Fibroblast of pulmonary artery (primary cell): ENCODE measurements at regions not wholly inside any gene's neighbourhood (a gene's known extent, or its start where the extent isn't known, plus 50 kb on each side); places are given as distances from the start of the nearest gene placed in this dataset.
A peak's percentile ranks its signal among the peaks of the same experiment; 100 is the strongest.

Experiments
- DNase-seq: peaks from one replicate; pipeline ENCODE4 v3.0.0-alpha.2; 2010; ENCODE audit warnings: low read depth
- H3K4me3 ChIP-seq: replicated peaks from 2 replicates; pipeline ENCODE4 v1.5.1; 2011; ENCODE audit warnings: low read depth, mild to moderate bottlenecking, control low read depth, low read length, moderate library complexity
- CTCF ChIP-seq: IDR thresholded peaks from 2 replicates; pipeline ENCODE4 v1.5.1; 2011; ENCODE audit warnings: mild to moderate bottlenecking, control low read depth, low read length, inconsistent platforms; ENCODE audit errors: missing control alignments

DNA sequence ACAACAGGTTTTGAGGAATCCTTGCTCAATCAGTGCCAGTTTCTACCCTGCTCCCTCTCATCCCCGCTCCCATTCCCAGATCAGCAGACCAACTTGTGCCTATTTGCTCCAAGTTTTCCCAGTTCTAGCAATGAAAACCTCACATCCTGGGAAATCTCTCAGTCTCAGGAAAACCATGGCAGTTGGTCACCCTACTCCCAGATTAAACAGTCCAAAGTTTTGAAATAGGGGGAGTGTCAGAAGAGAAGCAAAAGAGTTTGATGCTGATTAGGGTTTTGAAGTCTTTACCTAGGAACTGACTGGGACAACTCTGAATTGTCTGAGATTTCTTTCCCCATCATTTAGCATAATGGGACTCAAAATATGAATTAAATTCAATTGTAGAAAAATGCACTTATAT, 95.8 kb upstream of the ARID2 start:
- H3K4me3 ChIP-seq: no peak overlapping the region
- TF ChIP-seq CTCF: no peak
- no peak for DNase-seq

DNA sequence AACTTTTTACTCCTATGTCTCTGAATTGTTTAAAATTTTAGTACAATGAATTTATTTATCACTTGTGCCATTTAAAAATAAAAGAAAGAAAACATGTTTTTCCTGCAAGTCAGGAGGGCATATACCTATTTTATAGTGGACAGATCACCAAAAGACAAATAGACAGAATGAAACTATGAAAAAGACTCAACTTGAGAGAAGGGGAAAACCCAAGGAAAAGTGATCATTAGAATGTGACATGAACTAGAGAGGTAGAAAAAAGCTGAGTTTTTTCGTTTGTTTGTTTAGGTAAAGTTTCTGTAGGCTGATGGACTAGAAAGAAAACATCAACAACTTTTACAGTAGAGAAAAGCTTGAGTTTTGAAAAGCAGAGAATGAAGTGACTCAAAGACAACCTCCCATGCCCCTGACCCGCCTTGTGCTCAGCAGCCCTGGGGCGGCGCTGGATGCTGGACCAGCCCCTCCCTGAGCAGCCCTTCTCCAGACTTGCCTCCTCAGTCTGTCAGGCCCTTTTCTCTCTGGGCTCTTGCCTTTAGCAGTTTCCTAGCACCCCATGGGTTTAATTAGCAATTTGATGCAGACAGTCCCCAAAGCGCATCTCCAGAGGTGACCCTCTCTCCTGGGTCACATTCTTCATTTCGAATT, 95.1 kb upstream of the ARID2 start:
- TF ChIP-seq CTCF: no peak

GRCh38 chr12:45637242-45637641, 92.3 kb upstream of the ARID2 start:
- DNase-seq: no peak
- TF ChIP-seq CTCF: no peak
- no peak overlapping the region for H3K4me3 ChIP-seq

More for the DNA sequence above, 95.1 kb upstream of the ARID2 start:
- no peak overlapping the region for H3K4me3 ChIP-seq
- DNase-seq: no peak

GRCh38 chr12:45637706-45638105, 91.8 kb upstream of the ARID2 start:
- H3K4me3 ChIP-seq: no peak overlapping the region
- TF ChIP-seq CTCF: no peak
- DNase-seq: peak; percentile 80

DNA sequence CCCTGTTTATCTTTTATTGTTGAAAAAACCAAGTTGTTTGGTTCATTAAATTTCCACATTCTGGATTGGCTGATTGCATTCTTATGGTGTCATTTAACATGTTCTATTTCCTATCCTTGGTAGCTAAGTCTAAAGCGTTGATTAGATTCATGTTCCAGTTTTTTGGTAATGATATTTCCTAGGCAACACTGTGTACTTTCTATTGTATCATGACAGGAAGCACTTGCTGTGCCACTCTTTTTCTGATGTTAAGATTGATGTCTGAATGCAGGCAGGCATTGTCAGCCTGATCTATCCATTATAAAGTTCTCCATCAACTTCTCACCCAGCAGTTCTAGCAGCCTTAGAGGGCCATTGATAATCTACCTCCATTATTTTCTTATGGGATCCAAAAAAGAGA, 91.1 kb upstream of the ARID2 start:
- no peak for DNase-seq
- TF ChIP-seq CTCF: no peak
- H3K4me3 ChIP-seq: no peak overlapping the region

DNA sequence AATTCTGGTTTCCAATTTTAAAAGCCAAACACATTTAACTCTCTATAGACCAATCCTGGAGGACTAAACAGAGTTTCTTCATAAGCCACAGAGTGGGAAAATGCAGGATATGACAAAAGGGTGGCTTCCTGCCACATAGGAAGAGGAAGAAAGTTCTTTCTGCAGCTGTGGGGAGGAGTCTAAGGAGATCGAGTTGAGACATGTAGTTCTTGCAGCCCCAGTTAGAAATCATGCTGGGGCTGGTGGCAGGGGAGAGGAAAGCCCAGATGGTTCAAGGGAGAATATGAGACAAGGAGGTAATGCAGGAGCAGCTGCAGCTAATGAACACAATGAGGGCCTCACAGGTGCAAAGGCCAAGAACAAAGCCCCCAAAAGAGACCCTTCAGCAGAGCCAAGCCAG, 85.0 kb upstream of the ARID2 start:
- H3K4me3 ChIP-seq: no peak overlapping the region
- peak; percentile 75 for DNase-seq
- no peak for TF ChIP-seq CTCF
